Parathyroid adenoma (tissue), 2 donors: ENCODE measurements at regions not wholly inside any gene's neighbourhood (a gene's known extent, or its start where the extent isn't known, plus 50 kb on each side); places are given as distances from the start of the nearest gene placed in this dataset.

ENCODE experiments used
- H2AFZ ChIP-seq: fragments of 300-600 bp; sonication (generic); one replicate; pipeline ENCODE4 v1.7.0; 2017; ENCODE audit warnings: antibody characterized with exemption, mild to moderate bottlenecking
- H3K27ac ChIP-seq: fragments of 300-600 bp; sonication (generic); one replicate; pipeline ENCODE4 v1.7.0; 2017
- H3K27me3 ChIP-seq: fragments of 300-600 bp; sonication (generic); one replicate; pipeline ENCODE4 v1.7.0; 2017; ENCODE audit warnings: low read length; ENCODE audit not compliant: control insufficient read depth, insufficient read depth
- H3K36me3 ChIP-seq: fragments of 300-600 bp; sonication (generic); one replicate; pipeline ENCODE4 v1.7.0; 2017; ENCODE audit warnings: low read length; ENCODE audit not compliant: control insufficient read depth, insufficient read depth
- H3K4me1 ChIP-seq: fragments of 300-600 bp; sonication (generic); one replicate; pipeline ENCODE4 v1.7.0; 2017; ENCODE audit warnings: control low read depth
- H3K4me2 ChIP-seq: fragments of 300-600 bp; sonication (generic); one replicate; pipeline ENCODE4 v1.7.0; 2017; ENCODE audit warnings: low read length
- H3K4me3 ChIP-seq: fragments of 300-600 bp; sonication (generic); one replicate; pipeline ENCODE4 v1.7.0; 2017; ENCODE audit warnings: low read depth, low read length
- H3K79me2 ChIP-seq: fragments of 300-600 bp; sonication (generic); one replicate; pipeline ENCODE4 v1.7.0; 2017; ENCODE audit warnings: control low read depth
- H3K9ac ChIP-seq: fragments of 300-600 bp; sonication (generic); one replicate; pipeline ENCODE4 v1.7.0; 2017; ENCODE audit warnings: mild to moderate bottlenecking
- H3K9me3 ChIP-seq: fragments of 300-600 bp; sonication (generic); one replicate; pipeline ENCODE4 v1.7.0; 2017; ENCODE audit warnings: low read length; ENCODE audit not compliant: control insufficient read depth
- CTCF ChIP-seq: fragments of 300-600 bp; sonication (generic); IDR thresholded peaks from one replicate; pipeline ENCODE4 v1.7.0; 2017; ENCODE audit warnings: antibody characterized with exemption, mild to moderate bottlenecking
- donor health status: primary hyperparathyroidism.

GRCh38 chr2:239588451-239589269 is 187.8 kb upstream of the HDAC4 start:
- Histone ChIP-seq H3K36me3 (no peaks in the 10 kb centered on the region), H3K9me3 (no peaks in the 10 kb centered on the region), H3K9ac (no peak overlapping the region), H3K27me3 (no peaks in the 10 kb centered on the region), H2AFZ (no peak overlapping the region), H3K4me3 (no peak overlapping the region), H3K4me1 (no peaks in the 10 kb centered on the region), H3K4me2 (no peak overlapping the region), H3K79me2 (no peaks in the 10 kb centered on the region), H3K27ac (no peak overlapping the region)
- TF ChIP-seq CTCF = no peak

GRCh38 chr2:239587841-239588240 is 187.0 kb upstream of the HDAC4 start:
- H3K79me2 ChIP-seq = no peaks in the 10 kb centered on the region

GRCh38 chr2:239587311-239587731 is 186.5 kb upstream of the HDAC4 start:
- no peak overlapping the region for H3K4me3 ChIP-seq
- H3K4me2 ChIP-seq = no peak overlapping the region

More at GRCh38 chr2:239587841-239588240, 187.0 kb upstream of the HDAC4 start:
- H3K27ac ChIP-seq = no peak overlapping the region
- no peak overlapping the region for H2AFZ ChIP-seq
- no peaks in the 10 kb centered on the region for H3K36me3 ChIP-seq
- no peak overlapping the region for H3K4me3 ChIP-seq
- H3K9me3 ChIP-seq = no peaks in the 10 kb centered on the region
- H3K4me1 ChIP-seq = no peaks in the 10 kb centered on the region
- H3K9ac ChIP-seq = no peak overlapping the region
- no peaks in the 10 kb centered on the region for H3K27me3 ChIP-seq
- H3K4me2 ChIP-seq = no peak overlapping the region
- no peak for TF ChIP-seq CTCF

GRCh38 chr2:239586651-239587310 is 186.0 kb upstream of the HDAC4 start:
- no peak overlapping the region for H3K27ac ChIP-seq
- no peaks in the 10 kb centered on the region for H3K4me1 ChIP-seq
- no peak for TF ChIP-seq CTCF
- no peak overlapping the region for H3K9ac ChIP-seq
- no peaks in the 10 kb centered on the region for H3K27me3 ChIP-seq
- no peaks in the 10 kb centered on the region for H3K79me2 ChIP-seq
- no peak overlapping the region for H2AFZ ChIP-seq
- no peak overlapping the region for H3K4me2 ChIP-seq
- no peaks in the 10 kb centered on the region for H3K9me3 ChIP-seq
- no peak overlapping the region for H3K4me3 ChIP-seq
- no peaks in the 10 kb centered on the region for H3K36me3 ChIP-seq

More at GRCh38 chr2:239587311-239587731, 186.5 kb upstream of the HDAC4 start:
- Histone ChIP-seq H2AFZ (no peak overlapping the region), H3K9me3 (no peaks in the 10 kb centered on the region), H3K4me1 (no peaks in the 10 kb centered on the region), H3K36me3 (no peaks in the 10 kb centered on the region), H3K27me3 (no peaks in the 10 kb centered on the region), H3K79me2 (no peaks in the 10 kb centered on the region), H3K9ac (no peak overlapping the region), H3K27ac (no peak overlapping the region)
- no peak for TF ChIP-seq CTCF
